ENCODE measurements at regions not wholly inside any gene's neighbourhood (a gene's known extent, or its start where the extent isn't known, plus 50 kb on each side); places are given as distances from the start of the nearest gene placed in this dataset.

DNA sequence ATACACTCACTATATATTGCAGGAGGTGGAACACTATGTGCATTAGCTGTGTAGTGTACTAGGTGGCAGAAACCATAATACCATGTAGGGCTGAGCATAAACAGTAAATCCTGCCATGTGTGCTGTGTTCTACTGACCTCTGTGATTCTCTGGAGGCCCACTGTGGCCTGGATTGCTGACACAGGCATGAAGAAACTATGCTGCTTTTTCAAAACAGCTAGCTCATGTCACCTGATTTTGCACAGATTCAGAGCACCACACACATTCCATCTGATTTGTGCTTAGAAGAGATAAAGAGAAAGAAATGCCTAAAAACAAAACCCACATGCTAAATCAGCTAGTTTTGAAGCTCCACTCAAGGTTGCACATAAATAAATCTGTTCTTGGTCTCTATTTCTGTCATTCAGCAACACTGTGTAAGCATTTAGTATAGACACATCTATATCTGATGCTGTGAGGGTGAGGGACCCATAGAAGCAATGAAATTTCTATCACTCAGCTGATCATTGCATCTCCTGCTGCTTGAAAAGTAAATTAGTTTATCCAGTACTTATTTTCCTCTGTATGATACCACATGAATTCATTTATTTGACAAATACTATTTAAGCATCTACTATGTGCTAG is 1007.7 kb upstream of the SEMA6D start:
- no peak for DNase-seq (ENCODE audit: low spot score)

DNA sequence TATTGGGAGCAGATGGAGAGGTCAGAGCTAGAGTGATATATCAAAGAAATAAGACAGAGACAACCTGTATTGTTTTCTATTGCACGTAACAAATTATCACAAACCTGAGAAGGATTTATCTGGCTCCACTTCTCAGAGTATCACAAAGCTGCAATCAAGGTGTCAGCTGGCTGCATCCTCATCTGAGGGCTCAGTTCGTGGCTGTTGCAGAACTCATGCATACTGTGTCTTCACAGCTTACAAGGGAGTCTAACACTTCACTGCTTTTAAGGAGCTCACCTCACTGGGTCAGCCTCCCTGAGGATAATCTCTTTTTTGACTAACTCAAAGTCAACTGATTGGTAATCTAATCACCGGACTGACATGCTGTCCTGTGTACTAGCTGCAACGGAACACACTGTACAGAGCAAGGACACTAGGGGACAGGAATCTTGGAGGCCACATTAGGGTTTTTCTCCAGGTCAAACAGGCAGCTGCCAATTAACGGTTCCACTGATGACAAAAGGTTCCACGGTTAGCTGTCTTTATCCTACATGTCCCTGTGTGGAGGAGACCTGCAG is 1006.8 kb upstream of the SEMA6D start:
- no peak for DNase-seq (ENCODE audit: low spot score)

DNA sequence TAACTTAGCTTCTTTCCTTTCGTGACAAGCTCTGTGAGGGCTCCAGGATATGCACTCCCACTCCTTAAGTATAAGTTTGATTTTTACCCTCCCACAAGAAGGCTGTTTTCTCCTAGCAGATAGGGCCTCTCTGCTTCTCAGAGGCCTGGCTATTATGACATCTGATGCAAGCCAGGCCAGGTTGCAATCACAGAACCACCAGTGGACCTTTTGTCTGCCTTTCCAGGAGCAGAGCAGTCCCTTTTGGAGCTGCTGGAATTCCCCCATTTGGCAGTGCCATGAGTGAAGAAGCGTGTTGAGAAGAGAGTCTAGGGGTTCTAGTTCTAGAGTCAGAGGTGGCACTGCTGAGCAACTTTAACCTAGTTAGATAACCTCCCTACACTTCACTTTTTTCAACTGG is 1004.3 kb upstream of the SEMA6D start:
- DNase-seq (ENCODE audit: low spot score) = no peak

DNA sequence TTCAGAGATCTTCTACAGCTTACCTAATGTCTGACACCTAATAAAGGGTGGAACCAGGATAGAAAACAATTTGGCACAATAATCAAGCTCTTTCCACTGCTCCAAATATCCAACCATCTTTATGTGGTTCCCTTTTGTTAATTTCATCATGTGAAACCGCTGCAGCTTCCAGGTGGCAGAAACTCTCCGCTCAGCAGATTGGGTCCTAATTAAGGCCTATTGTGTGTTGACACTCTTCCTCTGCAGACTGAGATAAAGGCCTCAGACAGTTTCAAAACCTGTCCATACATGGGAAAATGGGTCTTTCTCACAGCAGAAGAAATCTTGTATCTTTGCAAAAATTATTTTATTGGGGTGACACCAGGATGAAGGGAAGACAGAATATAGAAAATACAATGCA is 1002.4 kb upstream of the SEMA6D start:
- DNase-seq (ENCODE audit: low spot score) = no peak

DNA sequence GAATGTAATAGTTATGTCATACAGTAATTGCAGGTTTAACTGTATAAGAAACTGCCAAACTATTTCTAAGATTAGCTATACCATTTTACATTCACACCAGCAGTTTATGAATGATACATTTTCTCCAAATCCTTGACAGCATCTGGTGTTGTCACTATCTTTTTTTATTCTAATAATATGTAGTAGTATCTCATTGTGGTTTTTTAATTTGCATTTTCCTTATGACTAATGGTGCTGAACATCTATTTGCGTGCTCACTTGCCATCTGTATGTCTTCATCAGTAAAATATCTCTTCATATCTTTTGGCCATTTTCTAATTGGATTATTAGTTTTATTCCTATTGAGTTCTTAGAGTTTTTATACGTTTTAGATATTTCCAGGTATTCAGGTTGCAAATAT is 994.0 kb upstream of the SEMA6D start:
- DNase-seq (ENCODE audit: low spot score) = no peak

DNA sequence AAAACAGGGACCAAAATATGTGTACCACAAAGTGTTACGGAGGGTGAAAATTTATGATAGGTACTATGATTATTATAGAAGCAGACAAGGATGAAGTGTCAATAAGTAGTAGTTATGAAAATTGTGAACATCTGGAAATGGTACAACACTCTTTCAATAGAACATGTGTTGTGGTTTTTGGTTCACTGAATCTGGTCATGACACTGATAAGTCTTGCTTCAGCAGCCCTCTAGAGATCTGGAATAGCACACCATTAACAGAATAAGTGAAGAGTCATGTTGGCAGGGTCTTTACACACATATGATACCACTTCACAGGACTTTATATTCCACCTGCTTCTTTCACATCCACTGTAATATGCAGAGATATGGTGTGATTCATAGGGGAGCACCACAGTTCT is 985.2 kb upstream of the SEMA6D start:
- no peak for DNase-seq (ENCODE audit: low spot score)

DNA sequence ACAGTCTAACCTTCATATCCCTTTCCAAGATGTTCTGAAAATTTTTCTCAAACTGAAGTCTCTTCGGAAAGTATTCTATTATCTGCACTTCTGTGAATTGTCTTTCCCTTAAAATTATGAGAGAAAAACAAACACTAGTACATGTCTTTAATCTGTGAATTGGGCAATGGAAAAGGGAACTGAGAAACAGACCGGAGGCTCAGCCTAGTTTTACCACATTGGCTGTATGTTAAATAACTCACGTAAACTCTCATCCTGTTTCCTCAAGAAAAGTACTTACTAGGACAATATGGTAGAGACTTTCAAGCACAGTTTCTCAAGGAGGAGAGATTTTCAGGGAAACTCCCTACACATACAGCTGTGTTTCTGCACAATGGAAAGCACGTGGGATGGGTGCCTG is 982.2 kb upstream of the SEMA6D start:
- no peak for DNase-seq (ENCODE audit: low spot score)

DNA sequence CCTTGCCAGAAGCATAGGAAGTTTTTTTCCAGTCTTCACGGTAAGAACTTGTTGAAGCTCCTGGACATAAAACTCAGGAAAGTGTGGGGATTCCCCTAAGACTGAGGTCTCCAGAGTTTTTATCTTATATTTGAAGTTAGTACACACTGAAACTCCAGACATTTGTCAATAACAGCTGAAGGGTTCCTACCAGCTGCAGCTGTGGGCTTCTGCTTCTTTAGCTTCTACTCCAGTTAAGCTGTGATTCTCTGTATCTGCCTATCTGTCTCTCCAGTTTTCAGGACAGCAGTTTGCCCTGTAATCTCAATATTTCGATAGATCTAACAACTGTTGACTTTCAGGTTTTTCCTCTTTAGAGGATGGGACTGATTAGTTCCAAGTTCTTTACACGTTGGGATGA is 966.0 kb upstream of the SEMA6D start:
- DNase-seq (ENCODE audit: low spot score) = no peak

DNA sequence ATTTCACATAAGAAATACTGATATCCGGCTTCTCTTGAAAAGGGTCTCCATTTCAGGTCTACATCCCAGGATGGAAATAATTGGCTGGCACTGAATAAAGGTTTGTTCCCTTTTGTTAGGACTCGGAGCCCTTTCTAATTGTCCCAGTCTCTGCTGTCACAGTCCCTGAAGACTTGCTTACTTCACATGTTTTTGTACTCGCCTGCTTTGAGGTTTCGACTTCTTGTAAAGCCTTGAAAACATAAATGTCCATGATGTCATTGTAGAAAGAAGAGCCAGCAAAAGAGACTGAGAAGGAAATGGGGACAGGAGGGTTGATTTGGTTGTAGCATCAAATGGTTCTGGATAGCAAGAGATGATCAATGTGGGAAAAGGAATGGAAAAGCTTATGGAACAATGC is 963.4 kb upstream of the SEMA6D start:
- no peak for DNase-seq (ENCODE audit: low spot score)

DNA sequence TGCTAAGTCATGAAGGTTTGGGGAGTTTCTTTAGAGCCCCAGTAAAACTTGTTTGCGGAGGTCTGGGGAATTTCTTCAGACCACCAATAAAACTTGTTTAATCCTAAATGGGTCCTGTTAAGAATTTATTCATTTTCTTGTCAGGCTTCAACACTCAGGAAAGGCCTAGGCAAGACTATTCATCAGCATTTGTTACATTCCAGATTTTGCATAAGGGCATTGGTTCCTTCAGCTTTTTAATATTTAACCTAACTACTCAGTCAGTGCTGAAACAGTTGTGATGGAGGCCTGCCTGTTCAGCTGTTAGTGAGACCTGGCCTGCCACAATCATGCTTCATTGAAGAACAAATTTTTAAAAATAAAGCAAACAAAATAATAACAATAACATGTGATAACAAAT is 954.2 kb upstream of the SEMA6D start:
- DNase-seq (ENCODE audit: low spot score) = no peak

DNA sequence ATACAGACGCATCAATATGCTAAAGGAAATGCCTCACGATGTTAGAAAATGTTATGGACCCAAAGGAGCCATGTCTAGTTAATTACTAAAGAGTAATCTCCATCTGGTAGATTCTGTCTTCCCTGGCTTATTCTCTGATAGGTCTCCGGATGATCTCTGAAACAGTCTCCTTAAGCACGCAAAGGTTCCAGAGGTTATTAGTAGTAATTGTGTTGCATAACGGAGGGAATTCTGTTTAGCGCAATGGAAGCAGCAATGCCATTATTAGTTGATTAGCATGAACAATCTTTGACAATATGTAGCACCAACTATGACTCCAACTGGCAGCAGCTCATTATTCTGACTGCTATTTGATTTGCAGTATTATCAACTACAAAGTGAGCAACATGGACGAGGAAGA is 952.5 kb upstream of the SEMA6D start:
- DNase-seq (ENCODE audit: low spot score) = no peak

DNA sequence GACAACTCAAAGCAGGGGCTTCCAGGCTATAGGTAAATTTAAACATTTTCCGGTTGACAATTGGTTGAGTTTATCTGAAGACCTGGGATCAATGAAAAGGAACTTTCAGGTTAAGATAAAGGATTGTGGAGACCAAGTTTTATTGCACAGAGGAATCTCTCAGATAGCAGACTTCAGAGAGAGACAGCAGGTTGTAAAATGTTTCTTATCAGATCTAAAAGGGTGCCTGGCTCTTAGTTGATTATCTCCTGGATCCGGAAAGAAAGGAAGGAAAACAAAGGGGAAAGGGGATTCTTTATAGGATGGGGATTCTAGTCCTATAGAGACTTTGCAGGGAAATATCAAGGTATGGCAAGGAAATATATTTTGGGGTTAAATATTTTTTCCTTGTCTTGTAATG is 951.3 kb upstream of the SEMA6D start:
- no peak for DNase-seq (ENCODE audit: low spot score)

DNA sequence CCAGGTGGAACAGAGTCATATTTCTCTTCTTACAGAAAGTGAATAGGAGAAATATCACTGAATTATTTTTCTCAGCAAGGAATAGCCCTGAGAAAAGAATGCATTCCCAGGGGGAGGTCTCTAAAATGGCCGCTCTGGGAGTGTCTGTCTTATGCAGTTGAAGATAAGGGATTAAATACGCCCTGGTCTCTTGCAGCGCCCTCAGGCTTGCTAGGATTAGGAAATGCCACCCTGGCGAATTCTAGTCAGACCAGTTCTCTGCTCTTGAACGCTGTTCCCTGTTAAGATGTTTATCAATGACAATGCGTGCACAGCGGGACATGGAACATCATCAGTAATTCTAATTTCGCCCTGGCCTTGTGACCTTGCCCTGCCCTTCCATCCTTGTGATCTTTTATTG is 949.0 kb upstream of the SEMA6D start:
- no peak for DNase-seq (ENCODE audit: low spot score)

DNA sequence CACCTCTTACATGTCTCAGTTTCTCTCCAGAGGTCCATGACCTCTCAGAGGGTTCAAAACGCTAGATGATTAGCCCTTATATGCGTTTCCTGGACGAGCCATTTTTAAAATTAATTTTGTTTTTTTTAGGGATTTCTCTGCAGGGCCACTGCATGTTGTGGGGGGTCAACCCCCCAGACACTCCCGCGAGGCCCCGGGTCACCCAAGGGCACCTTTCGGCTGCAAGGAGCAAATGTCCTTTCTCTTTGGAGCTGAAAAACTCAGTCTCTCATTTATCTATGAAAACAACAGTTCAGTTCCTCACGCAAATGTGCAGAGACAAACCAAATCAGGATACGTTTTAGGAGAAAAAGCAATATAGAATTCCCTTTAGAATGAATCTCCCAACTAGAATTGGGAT is 944.3 kb upstream of the SEMA6D start:
- no peak for DNase-seq (ENCODE audit: low spot score)

DNA sequence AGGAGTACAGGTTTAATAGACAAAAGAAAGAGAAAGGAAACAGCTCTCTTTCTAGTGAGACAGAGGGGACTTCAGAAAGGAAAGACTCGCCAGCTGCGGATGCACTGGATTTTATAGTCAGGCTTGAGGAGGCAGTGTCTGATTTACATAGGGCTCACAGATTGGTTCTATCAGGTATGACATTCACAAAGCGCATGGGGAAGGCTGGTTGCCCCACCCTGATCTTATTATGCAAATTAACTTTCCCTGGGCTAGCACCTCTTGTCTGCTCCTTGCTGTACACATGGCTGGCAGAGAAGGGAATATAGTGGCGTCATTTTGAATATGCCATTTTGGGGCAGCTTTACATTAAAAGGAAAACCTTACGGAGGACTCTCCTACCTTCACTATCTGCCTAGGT is 938.4 kb upstream of the SEMA6D start:
- DNase-seq (ENCODE audit: low spot score) = no peak

DNA sequence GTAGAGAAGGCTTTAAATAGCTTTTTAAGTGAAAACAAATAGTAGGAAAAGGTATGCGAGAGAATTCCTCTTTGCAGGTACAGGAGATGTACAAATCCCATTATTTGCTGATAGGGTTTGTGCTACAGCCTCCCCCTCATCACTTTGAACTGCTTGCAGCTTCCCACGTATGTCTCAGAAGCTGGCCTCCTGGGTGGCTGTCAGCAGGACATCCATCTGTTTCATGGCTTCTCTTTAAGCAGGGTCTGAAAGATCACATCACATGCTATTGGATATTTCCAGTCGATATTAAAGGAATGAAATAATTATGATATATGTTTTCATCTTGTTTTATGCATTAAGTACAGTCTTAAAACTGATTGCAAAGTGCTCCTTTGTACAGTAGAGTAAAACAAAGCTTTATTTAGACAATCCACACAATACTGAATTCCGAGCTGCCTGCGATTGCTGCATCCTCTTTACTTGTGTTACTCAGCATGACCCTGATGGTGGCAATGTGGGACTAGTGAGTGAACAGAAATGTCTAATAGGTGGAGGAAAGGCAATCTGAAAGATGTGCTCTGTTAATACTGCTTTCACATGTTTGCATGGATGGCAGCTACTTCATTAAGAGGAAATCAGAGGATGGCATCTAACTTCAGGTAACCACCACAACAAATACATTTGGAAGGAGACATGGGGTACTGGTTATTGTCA is 930.6 kb upstream of the SEMA6D start:
- no peak for DNase-seq (ENCODE audit: low spot score)

DNA sequence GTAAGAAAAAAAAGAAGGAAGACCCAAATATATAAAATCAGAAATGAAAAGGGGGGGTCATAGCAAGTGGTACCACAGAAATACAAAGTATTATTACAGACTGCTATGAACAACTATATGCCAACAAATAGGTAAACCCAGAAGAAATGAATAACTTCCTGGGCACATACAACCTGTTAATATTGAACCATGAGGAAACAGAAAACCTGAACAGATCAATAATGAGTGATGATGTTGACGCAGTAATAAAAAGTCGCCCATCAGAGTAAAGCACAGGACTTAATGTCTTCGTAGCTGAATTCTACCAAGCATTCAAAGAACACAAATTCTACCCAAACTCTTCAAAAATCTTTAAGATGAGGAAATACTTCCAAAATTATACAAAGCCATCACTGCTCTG is 921.6 kb upstream of the SEMA6D start:
- no peak for DNase-seq (ENCODE audit: low spot score)

DNA sequence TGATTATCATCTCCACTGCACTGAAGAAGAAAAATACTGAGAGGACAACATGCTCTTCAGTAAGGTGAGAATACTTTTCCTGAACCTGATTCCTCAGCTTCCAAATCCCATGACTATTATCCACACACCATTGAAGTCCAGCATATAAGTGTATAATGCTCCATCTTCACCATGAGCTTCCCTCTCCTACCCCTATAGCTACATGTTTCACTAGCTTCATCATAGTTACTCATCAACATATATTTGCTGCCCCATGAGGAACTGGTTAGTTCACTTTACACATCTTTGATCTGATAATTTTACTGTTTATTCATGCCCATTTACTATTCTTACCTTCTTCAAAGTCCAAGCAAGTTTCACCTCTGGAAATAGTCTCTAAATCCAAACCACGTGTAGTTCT is 908.5 kb upstream of the SEMA6D start:
- no peak for DNase-seq (ENCODE audit: low spot score)

DNA sequence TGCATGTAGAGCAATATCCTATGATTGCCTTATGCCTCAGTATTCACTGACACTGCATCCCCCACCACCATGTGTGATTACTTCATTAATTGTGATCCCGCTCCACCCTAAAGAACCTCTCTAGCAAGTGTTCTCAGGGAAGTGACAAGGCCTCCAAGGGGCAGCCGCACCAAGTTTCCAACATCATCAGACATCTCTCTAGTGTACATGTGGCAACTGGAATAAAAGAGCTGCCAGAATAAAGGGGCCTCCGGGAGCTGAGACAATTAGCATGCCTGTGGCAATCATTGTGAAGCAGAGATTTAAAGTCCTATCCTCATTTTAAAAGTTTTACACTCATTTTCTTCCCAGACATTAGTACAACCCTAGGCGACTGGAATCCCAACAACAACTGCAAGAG is 902.1 kb upstream of the SEMA6D start:
- DNase-seq (ENCODE audit: low spot score) = no peak

DNA sequence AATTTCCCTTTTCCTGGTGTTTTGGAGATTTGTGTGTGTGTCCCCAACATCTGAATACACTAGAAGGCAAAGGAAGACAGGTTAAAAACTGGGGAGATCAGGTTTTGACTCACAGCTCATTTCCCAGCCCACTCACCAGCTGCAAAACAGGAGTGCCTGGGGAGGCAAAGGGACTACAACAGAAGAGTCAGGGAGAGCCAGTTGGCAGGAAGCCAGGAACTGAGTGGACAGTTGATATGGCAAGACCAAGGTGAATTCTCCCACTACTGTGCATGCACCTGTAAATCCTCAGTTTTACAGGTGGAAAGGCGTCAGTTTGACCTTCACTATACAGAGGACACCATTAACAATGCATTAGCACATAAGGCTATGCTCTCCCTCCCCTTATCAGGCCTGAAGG is 901.5 kb upstream of the SEMA6D start:
- no peak for DNase-seq (ENCODE audit: low spot score)

DNA sequence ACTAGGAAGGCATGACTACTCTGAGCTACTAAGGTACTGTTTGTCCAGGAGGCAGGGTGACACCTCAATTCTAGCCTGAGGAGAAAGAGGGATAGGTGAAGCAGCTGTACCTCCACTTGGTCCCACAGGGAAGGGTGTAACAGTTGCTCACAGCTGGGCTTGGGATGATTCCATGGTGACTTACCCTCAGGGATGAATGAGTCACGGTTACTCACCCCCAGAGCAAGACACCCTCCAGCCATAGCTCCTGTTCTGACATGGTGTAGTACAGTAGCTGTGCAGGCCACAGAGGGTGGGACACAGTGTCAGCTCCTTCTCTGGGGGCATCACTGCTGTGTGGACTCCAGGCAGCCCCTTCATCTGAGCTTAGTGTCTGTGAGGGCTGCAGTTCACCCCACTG is 868.6 kb upstream of the SEMA6D start:
- DNase-seq (ENCODE audit: low spot score) = no peak

DNA sequence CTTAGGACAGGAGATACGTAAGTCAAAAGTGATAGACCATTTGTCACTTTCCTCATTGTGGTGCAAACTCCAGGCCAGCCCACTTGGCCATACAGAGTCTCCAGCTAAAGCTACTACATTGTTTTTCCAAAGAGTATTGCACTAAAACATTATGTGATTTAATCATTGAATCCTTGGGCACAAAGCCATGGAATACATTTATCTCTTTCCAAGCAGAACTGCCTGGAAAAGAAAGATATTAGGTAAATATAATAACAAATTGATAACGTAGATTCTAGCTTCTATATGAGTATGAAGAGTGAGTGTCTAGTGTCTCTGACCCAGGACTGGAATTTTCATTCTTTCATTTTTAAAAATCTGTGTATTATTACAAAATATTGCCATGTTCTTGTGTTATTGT is 863.7 kb upstream of the SEMA6D start:
- DNase-seq (ENCODE audit: low spot score) = no peak

DNA sequence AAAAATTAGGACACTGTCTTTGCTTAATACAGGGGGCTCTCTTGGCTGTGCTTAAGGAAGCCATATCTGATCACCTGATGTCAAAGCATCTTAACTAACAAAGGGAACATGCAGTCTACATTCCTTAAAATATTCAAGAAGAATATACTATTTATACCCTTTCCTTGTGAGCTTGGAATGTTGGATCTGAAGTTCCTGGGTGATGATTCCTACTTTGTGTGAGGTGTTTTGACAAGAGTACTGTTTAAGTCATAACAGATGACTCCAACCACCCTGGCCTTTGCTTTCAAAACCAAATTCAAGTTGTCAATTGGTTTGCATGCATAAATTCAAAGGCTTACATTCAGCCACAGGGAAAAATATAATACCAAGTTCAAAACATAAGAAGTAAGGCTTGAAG is 862.7 kb upstream of the SEMA6D start:
- DNase-seq (ENCODE audit: low spot score) = no peak

DNA sequence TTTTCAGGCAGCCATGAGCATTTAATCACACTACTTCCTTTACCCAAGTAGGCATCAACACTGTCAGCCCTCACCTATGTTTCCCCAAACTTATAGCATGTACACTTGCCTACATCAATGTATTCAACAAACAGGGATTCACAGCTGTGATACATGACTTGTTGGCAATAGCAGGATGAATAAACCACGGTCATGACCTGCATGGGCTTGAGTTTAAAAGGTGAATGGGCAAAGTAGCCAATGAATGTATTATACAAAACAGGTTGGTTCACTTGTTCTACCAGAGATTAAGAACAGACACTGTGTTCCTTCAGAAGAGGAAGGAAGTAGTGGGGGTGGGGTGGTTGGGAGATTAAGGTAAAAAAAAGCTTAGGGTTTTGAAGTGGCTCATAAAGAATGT is 861.9 kb upstream of the SEMA6D start:
- no peak for DNase-seq (ENCODE audit: low spot score)

Measured in CD4-positive, alpha-beta T cell treated with Interleukin-6 at 100 ng/mL for 8 hours (primary cell).